Thoracic aorta (tissue), 2 donors: ENCODE measurements at regions not wholly inside any gene's neighbourhood (a gene's known extent, or its start where the extent isn't known, plus 50 kb on each side); places are given as distances from the start of the nearest gene placed in this dataset.

ENCODE experiments used
- ATAC-seq: fragments of 150-250 bp; one replicate; pipeline ENCODE4 v1.8.0; 2017; ENCODE audit warnings: low read depth; ENCODE audit not compliant: insufficient number of reproducible peaks, low FRiP score
- DNase-seq: peaks from one replicate; pipeline ENCODE4 v3.0.0-alpha.2; 2020; ENCODE audit warnings: low spot score
- H3K27ac ChIP-seq, 2 donors: fragments of 200-600 bp; sonication (generic); 1 replicate in 1 of 2; 2 replicates in 1 of 2; pipeline ENCODE4 v1.5.1; 2016; ENCODE audit warnings: mild to moderate bottlenecking in 2 of 2, moderate library complexity in 2 of 2
- H3K27me3 ChIP-seq: fragments of 200-600 bp; sonication (generic); replicated peaks from 2 replicates; pipeline ENCODE4 v1.6.0; 2016; ENCODE audit warnings: mild to moderate bottlenecking; ENCODE audit not compliant: insufficient read depth
- H3K36me3 ChIP-seq: fragments of 200-600 bp; sonication (generic); one replicate; pipeline ENCODE4 v1.5.1; 2016
- H3K4me1 ChIP-seq, 2 donors: fragments of 200-600 bp; sonication (generic); 1 replicate in 1 of 2; 2 replicates in 1 of 2; pipeline versions ENCODE4 v1.5.1 to v1.6.0; 2016; ENCODE audit warnings: low read depth in 2 of 2, mild to moderate bottlenecking in 1 of 2; ENCODE audit not compliant: control insufficient read depth in 1 of 2
- H3K4me3 ChIP-seq: fragments of 200-600 bp; sonication (generic); 2 replicates; pipeline ENCODE4 v1.5.1; 2016; ENCODE audit warnings: mild to moderate bottlenecking
- H3K9me3 ChIP-seq: fragments of 200-600 bp; sonication (generic); 2 replicates; pipeline ENCODE4 v1.5.1; 2016
- TF ChIP-seq, protein P1 (sequence below): fragments of 200-600 bp; sonication (generic); IDR thresholded peaks from one replicate; pipeline ENCODE4 v1.5.1; 2019; ENCODE audit warnings: antibody characterized with exemption

DNA sequence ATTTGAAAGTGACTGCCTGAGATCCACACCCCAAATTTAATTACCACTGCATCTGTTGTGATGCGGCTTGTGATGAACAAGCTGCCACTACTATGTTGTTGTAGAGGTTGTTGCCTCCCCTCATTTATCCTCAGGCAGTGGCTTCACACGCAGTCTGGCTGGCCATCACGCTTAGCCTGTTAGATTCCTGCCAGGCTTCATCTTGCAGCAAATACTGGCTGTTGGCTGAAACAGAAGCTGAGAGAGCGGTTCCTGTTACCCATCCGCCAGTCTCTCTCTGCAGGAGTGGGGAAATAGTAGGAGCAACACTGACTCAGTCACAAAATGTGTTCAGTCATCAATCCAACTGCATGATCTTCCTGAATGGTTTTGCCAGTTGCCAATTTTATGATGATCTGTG lies 934.4 kb downstream of the FLRT2 start:
- Histone ChIP-seq H3K4me3 (no peak overlapping the region), H3K9me3 (no peaks in the 10 kb centered on the region), H3K27ac (no peak overlapping the region), H3K4me1 (no peaks in the 10 kb centered on the region), H3K27me3 (no peaks in the 10 kb centered on the region), H3K36me3 (no peaks in the 10 kb centered on the region)
- no peak for ATAC-seq
- TF ChIP-seq, protein P1, sequence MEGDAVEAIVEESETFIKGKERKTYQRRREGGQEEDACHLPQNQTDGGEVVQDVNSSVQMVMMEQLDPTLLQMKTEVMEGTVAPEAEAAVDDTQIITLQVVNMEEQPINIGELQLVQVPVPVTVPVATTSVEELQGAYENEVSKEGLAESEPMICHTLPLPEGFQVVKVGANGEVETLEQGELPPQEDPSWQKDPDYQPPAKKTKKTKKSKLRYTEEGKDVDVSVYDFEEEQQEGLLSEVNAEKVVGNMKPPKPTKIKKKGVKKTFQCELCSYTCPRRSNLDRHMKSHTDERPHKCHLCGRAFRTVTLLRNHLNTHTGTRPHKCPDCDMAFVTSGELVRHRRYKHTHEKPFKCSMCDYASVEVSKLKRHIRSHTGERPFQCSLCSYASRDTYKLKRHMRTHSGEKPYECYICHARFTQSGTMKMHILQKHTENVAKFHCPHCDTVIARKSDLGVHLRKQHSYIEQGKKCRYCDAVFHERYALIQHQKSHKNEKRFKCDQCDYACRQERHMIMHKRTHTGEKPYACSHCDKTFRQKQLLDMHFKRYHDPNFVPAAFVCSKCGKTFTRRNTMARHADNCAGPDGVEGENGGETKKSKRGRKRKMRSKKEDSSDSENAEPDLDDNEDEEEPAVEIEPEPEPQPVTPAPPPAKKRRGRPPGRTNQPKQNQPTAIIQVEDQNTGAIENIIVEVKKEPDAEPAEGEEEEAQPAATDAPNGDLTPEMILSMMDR = no peak
- no peak for DNase-seq

DNA sequence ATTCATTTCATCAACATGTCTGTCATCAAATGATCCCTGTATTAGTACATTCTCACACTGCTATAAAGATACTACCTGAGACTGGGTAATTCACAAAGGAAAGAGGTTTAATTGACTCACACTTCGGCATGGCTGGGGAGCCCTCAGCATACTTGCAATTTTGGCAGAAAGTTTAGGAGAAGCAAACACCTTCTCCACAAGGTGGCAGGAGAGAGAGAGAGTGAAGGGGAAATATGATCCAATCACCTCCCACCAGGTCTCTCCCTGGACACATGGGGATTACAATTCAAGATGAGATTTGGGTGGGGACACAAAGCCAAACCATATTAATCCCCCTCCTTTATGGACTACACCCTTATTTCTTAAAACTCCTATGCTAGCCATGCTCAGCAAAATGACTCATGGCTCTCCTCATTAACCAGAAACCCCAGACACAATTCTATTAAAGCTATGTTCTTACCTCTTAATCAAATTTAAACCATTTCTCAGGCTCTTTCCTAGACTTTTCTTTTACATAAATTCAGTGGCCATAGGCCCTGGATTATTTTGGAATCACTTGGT lies 932.3 kb downstream of the FLRT2 start:
- no peaks in the 10 kb centered on the region for H3K4me1 ChIP-seq
- H3K27ac ChIP-seq = no peak overlapping the region
- no peak overlapping the region for H3K4me3 ChIP-seq
- DNase-seq (no peak), ATAC-seq (no peak)
- no peaks in the 10 kb centered on the region for H3K36me3 ChIP-seq
- TF ChIP-seq, protein P1 = no peak
- H3K27me3 ChIP-seq = no peaks in the 10 kb centered on the region
- H3K9me3 ChIP-seq = no peaks in the 10 kb centered on the region

DNA sequence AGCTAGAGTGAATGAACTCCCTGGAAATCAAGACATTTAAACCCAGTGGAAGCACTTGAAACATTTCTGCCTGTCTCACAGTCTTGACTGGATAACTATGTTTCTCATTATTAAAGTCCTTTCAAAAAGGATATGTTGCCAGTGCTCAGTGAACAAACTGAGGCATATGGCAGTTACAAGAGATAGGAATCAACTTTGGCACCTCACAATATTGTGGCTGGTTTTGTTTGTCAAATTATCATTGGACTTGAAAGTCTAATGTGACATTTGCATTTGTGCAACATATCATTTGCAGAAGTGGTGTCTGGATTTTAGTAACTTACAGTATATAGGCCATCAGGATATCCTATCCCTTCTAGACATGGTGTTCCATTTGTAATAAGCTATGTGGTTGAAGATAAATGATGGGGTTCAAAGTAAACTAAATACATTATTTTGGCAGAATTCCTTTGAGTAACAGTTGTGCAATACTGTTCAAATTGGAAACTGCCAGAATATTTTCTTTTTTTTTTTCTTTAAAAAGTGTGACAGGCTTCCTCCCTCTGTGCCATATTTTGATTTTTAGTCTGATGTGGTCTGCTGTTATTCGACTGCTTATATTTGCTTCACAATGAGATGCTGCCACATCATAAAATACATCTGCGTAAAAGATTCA lies 927.7 kb downstream of the FLRT2 start:
- no peak overlapping the region for H3K27ac ChIP-seq
- H3K4me3 ChIP-seq = no peak overlapping the region
- H3K4me1 ChIP-seq = no peaks in the 10 kb centered on the region
- H3K9me3 ChIP-seq = no peaks in the 10 kb centered on the region
- ATAC-seq (no peak), DNase-seq (no peak)
- TF ChIP-seq, protein P1 = no peak
- no peaks in the 10 kb centered on the region for H3K27me3 ChIP-seq
- no peaks in the 10 kb centered on the region for H3K36me3 ChIP-seq

DNA sequence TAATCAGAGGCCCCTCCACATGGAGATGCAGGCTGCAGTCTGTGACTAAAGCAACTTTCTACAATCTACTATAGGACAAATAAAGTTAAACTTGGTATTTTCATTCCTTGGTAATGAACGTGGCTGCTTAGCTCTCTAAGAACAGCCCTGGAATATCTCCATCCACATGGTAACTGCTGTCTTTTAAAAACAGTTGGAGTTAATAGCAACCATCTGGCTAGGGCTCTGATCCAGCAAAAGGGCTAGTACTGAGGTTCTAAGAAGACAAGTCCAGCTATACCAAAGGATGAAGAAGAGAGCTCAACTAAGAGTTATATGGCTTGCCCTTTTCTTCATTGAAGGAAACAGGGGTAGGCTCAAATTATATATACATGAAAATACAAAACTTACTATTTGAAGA lies 920.1 kb downstream of the FLRT2 start:
- Histone ChIP-seq H3K36me3 (no peaks in the 10 kb centered on the region), H3K4me3 (no peak overlapping the region)
- no peak for ATAC-seq

DNA sequence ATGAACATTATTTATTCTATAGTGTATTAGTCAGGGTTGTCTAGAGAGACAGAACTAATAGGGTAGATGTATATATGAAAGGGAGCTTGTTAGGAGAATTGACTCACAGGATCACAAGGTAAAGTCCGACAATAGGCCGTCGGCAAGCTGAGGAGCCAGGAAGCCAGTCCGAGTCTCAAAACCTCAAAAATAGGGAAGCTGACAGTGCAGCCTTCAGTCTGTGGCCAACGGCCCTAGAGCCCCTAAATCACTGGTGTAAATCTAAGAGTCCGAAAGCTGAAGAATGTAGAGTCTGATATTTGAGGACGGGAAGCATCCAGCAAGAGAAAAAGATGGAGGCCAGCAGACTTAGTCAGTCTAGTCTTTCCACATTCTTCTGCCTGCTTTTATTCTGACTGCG lies 912.2 kb downstream of the FLRT2 start:
- Histone ChIP-seq H3K4me1 (no peaks in the 10 kb centered on the region), H3K27me3 (no peaks in the 10 kb centered on the region), H3K4me3 (no peak overlapping the region), H3K36me3 (no peaks in the 10 kb centered on the region), H3K27ac (no peak overlapping the region), H3K9me3 (no peaks in the 10 kb centered on the region)
- DNase-seq (no peak), ATAC-seq (no peak)
- TF ChIP-seq, protein P1 = no peak

More for the DNA sequence above, 920.1 kb downstream of the FLRT2 start:
- Histone ChIP-seq H3K4me1 (no peaks in the 10 kb centered on the region), H3K27me3 (no peaks in the 10 kb centered on the region), H3K27ac (no peak overlapping the region), H3K9me3 (no peaks in the 10 kb centered on the region)
- DNase-seq = no peak
- TF ChIP-seq, protein P1 = no peak
